H9 (cell line): ENCODE measurements at regions not wholly inside any gene's neighbourhood (a gene's known extent, or its start where the extent isn't known, plus 50 kb on each side); places are given as distances from the start of the nearest gene placed in this dataset.

Experiments used
- DNase-seq: peaks from one replicate; pipeline ENCODE4 v3.0.0-alpha.2; 2017
- H2AFZ ChIP-seq: one replicate; pipeline ENCODE4 v1.6.1; 2013; ENCODE audit warnings: mild to moderate bottlenecking, low read length, control low read depth, moderate library complexity
- H2AK5ac ChIP-seq: 2 replicates; pipeline ENCODE4 v1.6.1; 2013; ENCODE audit warnings: low read length, control low read depth, mixed read lengths; ENCODE audit not compliant: insufficient read length
- H2BK120ac ChIP-seq: one replicate; pipeline ENCODE4 v1.6.1; 2013; ENCODE audit warnings: low read depth, mild to moderate bottlenecking, low read length, control low read depth, inconsistent platforms; ENCODE audit not compliant: poor library complexity, severe bottlenecking
- H2BK12ac ChIP-seq: 2 replicates; pipeline ENCODE4 v1.6.1; 2013; ENCODE audit warnings: low read length, control low read depth, mixed read lengths, low read depth; ENCODE audit not compliant: insufficient read length
- H2BK15ac ChIP-seq: 2 replicates; pipeline ENCODE4 v1.6.1; 2013; ENCODE audit warnings: low read depth, low read length, control low read depth
- H2BK20ac ChIP-seq: one replicate; pipeline ENCODE4 v1.6.1; 2013; ENCODE audit warnings: low read depth, mild to moderate bottlenecking, low read length, control low read depth, inconsistent platforms; ENCODE audit not compliant: poor library complexity, severe bottlenecking
- H2BK5ac ChIP-seq: 2 replicates; pipeline ENCODE4 v1.6.1; 2013; ENCODE audit warnings: low read length, control low read depth, mixed read lengths; ENCODE audit not compliant: insufficient read length
- H3K14ac ChIP-seq: 2 replicates; pipeline ENCODE4 v1.6.1; 2013; ENCODE audit warnings: low read length, control low read depth; ENCODE audit not compliant: insufficient read depth
- H3K18ac ChIP-seq: 2 replicates; pipeline ENCODE4 v1.6.1; 2013; ENCODE audit warnings: low read depth, mild to moderate bottlenecking, mixed read lengths, low read length, control low read depth; ENCODE audit not compliant: insufficient read length
- H3K23ac ChIP-seq: 2 replicates; pipeline ENCODE4 v1.6.1; 2013; ENCODE audit warnings: low read length, control low read depth, mixed read lengths, low read depth; ENCODE audit not compliant: insufficient read length
- H3K23me2 ChIP-seq: 2 replicates; pipeline ENCODE4 v1.6.1; 2013; ENCODE audit warnings: low read depth, mild to moderate bottlenecking, mixed read lengths, low read length, control low read depth; ENCODE audit not compliant: insufficient read length, poor library complexity, severe bottlenecking
- H3K27ac ChIP-seq: 2 replicates; pipeline ENCODE4 v1.5.1; 2013; ENCODE audit warnings: low read length, control low read depth, mixed read lengths, low read depth; ENCODE audit not compliant: insufficient read length
- H3K27me3 ChIP-seq: 2 replicates; pipeline ENCODE4 v1.6.1; 2013; ENCODE audit warnings: low read length, control low read depth, inconsistent platforms; ENCODE audit not compliant: insufficient read depth
- H3K4ac ChIP-seq: 2 replicates; pipeline ENCODE4 v1.6.1; 2013; ENCODE audit warnings: low read depth, mild to moderate bottlenecking, control low read depth, inconsistent platforms, low read length, moderate library complexity
- H3K4me1 ChIP-seq: 2 replicates; pipeline ENCODE4 v1.6.1; 2013; ENCODE audit warnings: low read length, control low read depth, inconsistent platforms; ENCODE audit not compliant: insufficient read depth
- H3K4me2 ChIP-seq: 2 replicates; pipeline ENCODE4 v1.6.1; 2013; ENCODE audit warnings: low read length, control low read depth, mixed read lengths; ENCODE audit not compliant: insufficient read length, insufficient read depth
- H3K56ac ChIP-seq: 2 replicates; pipeline ENCODE4 v1.6.1; 2013; ENCODE audit warnings: low read depth, mild to moderate bottlenecking, mixed read lengths, low read length, control low read depth; ENCODE audit not compliant: insufficient read length
- H3K79me1 ChIP-seq: 2 replicates; pipeline ENCODE4 v1.6.1; 2013; ENCODE audit warnings: low read depth, mild to moderate bottlenecking, moderate library complexity, low read length, control low read depth, inconsistent platforms; ENCODE audit not compliant: insufficient read depth, poor library complexity, severe bottlenecking
- H3K79me2 ChIP-seq: 2 replicates; pipeline ENCODE4 v1.6.1; 2013; ENCODE audit warnings: low read length, control low read depth, inconsistent platforms; ENCODE audit not compliant: insufficient read depth
- H3K9ac ChIP-seq: 2 replicates; pipeline ENCODE4 v1.6.1; 2013; ENCODE audit warnings: low read length, control low read depth, mixed read lengths; ENCODE audit not compliant: insufficient read length; ENCODE audit errors: extremely low read depth
- H3K9me3 ChIP-seq: one replicate; pipeline ENCODE4 v1.6.1; 2013; ENCODE audit warnings: low read depth, low read length, inconsistent platforms; ENCODE audit not compliant: control insufficient read depth
- H3T11ph ChIP-seq: one replicate; pipeline ENCODE4 v1.6.1; 2013; ENCODE audit warnings: mild to moderate bottlenecking, low read length, control low read depth, inconsistent platforms
- H4K20me1 ChIP-seq: one replicate; pipeline ENCODE4 v1.6.1; 2013; ENCODE audit not compliant: control insufficient read depth, insufficient read length, insufficient read depth
- H4K5ac ChIP-seq: 2 replicates; pipeline ENCODE4 v1.6.1; 2013; ENCODE audit warnings: low read depth, mild to moderate bottlenecking, mixed read lengths, low read length, control low read depth; ENCODE audit not compliant: insufficient read length
- H4K8ac ChIP-seq: replicated peaks from 2 replicates; pipeline ENCODE4 v1.6.1; 2013; ENCODE audit warnings: low read length, control low read depth, mixed read lengths, low read depth; ENCODE audit not compliant: insufficient read length
- H4K91ac ChIP-seq: 2 replicates; pipeline ENCODE4 v1.6.1; 2013; ENCODE audit warnings: low read depth, mild to moderate bottlenecking, moderate library complexity, mixed read lengths, low read length, control low read depth; ENCODE audit not compliant: insufficient read length
- H3K27ac Mint-ChIP-seq, 3 experiments: 2 replicates in 2 of 3; 3 replicates in 1 of 3; pipeline ENCODE4 v1.8.0; 2020 to 2021; ENCODE audit warnings: mixed read lengths in 3 of 3, mild to moderate bottlenecking in 1 of 3, moderate library complexity in 1 of 3
- H3K27me3 Mint-ChIP-seq: 2 replicates; pipeline ENCODE4 v1.8.0; 2021; ENCODE audit warnings: low read depth, mild to moderate bottlenecking, moderate library complexity, mixed read lengths
- H3K36me3 Mint-ChIP-seq, 3 experiments: 2 replicates in 2 of 3; 3 replicates in 1 of 3; pipeline ENCODE4 v1.8.0; 2020 to 2021; ENCODE audit warnings: low read depth in 3 of 3, mixed read lengths in 3 of 3; ENCODE audit not compliant: insufficient read depth in 1 of 3
- H3K4me1 Mint-ChIP-seq, 2 experiments: 2 replicates each; pipeline ENCODE4 v1.8.0; 2020; ENCODE audit warnings: mixed read lengths in 2 of 2
- H3K4me3 Mint-ChIP-seq, 2 experiments: 2 replicates in 1 of 2; 3 replicates in 1 of 2; pipeline ENCODE4 v1.8.0; 2020 to 2021; ENCODE audit warnings: mild to moderate bottlenecking in 2 of 2, mixed read lengths in 2 of 2, moderate library complexity in 1 of 2
- H3K9me3 Mint-ChIP-seq, 2 experiments: 2 replicates in 1 of 2; 3 replicates in 1 of 2; pipeline ENCODE4 v1.8.0; 2020; ENCODE audit warnings: mild to moderate bottlenecking in 2 of 2, mixed read lengths in 2 of 2, moderate library complexity in 1 of 2
- CTCF ChIP-seq: fragments of 200-600 bp; sonication (generic); conservative IDR thresholded peaks from 3 replicates; pipeline ENCODE4 v1.8.0; 2021; ENCODE audit warnings: antibody characterized with exemption, mild to moderate bottlenecking
- WGBS: extraction: QIAGEN DNeasy Blood & Tissue Kit; methylation state at CpG from one replicate; pipeline ENCODE4 v1.1.7; 2013; ENCODE audit warnings: missing lambda C conversion rate, low lambda C conversion rate, mixed read lengths; ENCODE audit not compliant: insufficient read length; ENCODE audit errors: extremely low coverage; 5-methylcytosine and 5-hydroxymethylcytosine counted together

GRCh38 chr10:78846071-78846470 lies 222.7 kb upstream of the ZMIZ1 start:
- Mint-ChIP-seq H3K4me1 (peaks cover 0 to 2% of the 10 kb centered on the region in 2 experiments; a peak in 1 of 4 replicates), H3K27ac (no peak overlapping the region), H3K36me3 (peaks cover 0 to 4% (median 2%) of the 10 kb centered on the region in 3 experiments; a peak in 4 of 7 replicates), H3K27me3 (peaks cover 29% of the 10 kb centered on the region), H3K4me3 (no peak overlapping the region), H3K9me3 (peaks cover 9 to 10% of the 10 kb centered on the region in 2 experiments; a peak in 4 of 5 replicates)
- no peak overlapping the region for H3K56ac ChIP-seq
- H2AFZ ChIP-seq: no peak overlapping the region
- H2BK120ac ChIP-seq: no peak overlapping the region
- no peaks in the 10 kb centered on the region for H3K23me2 ChIP-seq
- no peak overlapping the region for H2BK12ac ChIP-seq
- no peaks in the 10 kb centered on the region for H3K79me1 ChIP-seq
- no peaks in the 10 kb centered on the region for H3K79me2 ChIP-seq
- no peak overlapping the region for H4K91ac ChIP-seq
- no peak overlapping the region for H3K14ac ChIP-seq
- H4K5ac ChIP-seq: no peak overlapping the region
- no peak overlapping the region for H3T11ph ChIP-seq
- H3K27me3 ChIP-seq: no peaks in the 10 kb centered on the region
- H3K9ac ChIP-seq: no peak overlapping the region
- no CpG with 5 or more reads among the region's 5 CpGs for WGBS
- H3K27ac ChIP-seq: no peak overlapping the region
- H3K4ac ChIP-seq: no peak overlapping the region
- no peaks in the 10 kb centered on the region for H4K20me1 ChIP-seq
- H2AK5ac ChIP-seq: no peak overlapping the region
- H2BK15ac ChIP-seq: no peak overlapping the region
- H3K4me1 ChIP-seq: no peaks in the 10 kb centered on the region
- no peak overlapping the region for H2BK5ac ChIP-seq
- H3K23ac ChIP-seq: no peak overlapping the region
- H4K8ac ChIP-seq: no peak overlapping the region
- TF ChIP-seq CTCF: no peak
- no peak overlapping the region for H3K4me2 ChIP-seq
- no peak overlapping the region for H2BK20ac ChIP-seq
- H3K9me3 ChIP-seq: no peaks in the 10 kb centered on the region
- no peak overlapping the region for H3K18ac ChIP-seq
- DNase-seq: no peak
